Naive thymus-derived CD8-positive, alpha-beta T cell (primary cell): ENCODE measurements at regions not wholly inside any gene's neighbourhood (a gene's known extent, or its start where the extent isn't known, plus 50 kb on each side); places are given as distances from the start of the nearest gene placed in this dataset.
"Not testable (repeated sequence)": the region's sequence is repeated elsewhere in the genome, so short reads cannot be mapped to it uniquely, and the experiment has no call there.

ENCODE experiments used
- ATAC-seq, 2 donors: fragments of 150-1000 bp; cut with Tn5 transposase in 1 of 2; sonication (Bioruptor Pico), chemical (Tn5 transposase) in 1 of 2; 1 replicate in 1 of 2; 2 replicates in 1 of 2; pipeline ENCODE4 v1.10.0; 2021; ENCODE audit warnings: mild to moderate bottlenecking in 2 of 2, moderate library complexity in 2 of 2
- POLR2A ChIA-PET: fragments of 350-600 bp; sonication (Branson Sonifier 250); formaldehyde crosslinking; loops from one replicate; lab custom pipeline; 2021; ENCODE audit warnings: antibody characterized with exemption; lab: Charles Lee
- DNase-seq, 10 donors: peaks; one replicate each; pipeline versions ENCODE4 v3.0.0 to v3.0.0-alpha.2; 2020 to 2022
- H3K27ac Mint-ChIP-seq, 10 donors: one replicate each; pipeline ENCODE4 v1.8.0; 2020 to 2022; ENCODE audit warnings: mild to moderate bottlenecking in 10 of 10, mixed read lengths in 10 of 10, moderate library complexity in 4 of 10, inconsistent platforms in 1 of 10
- H3K27me3 Mint-ChIP-seq, 5 donors: one replicate each; pipeline ENCODE4 v1.8.0; 2021 to 2022; ENCODE audit warnings: mixed read lengths in 5 of 5
- H3K36me3 Mint-ChIP-seq, 3 donors: one replicate each; pipeline ENCODE4 v1.8.0; 2020 to 2022; ENCODE audit warnings: mixed read lengths in 3 of 3, mild to moderate bottlenecking in 2 of 3, inconsistent platforms in 1 of 3
- H3K4me1 Mint-ChIP-seq, 4 donors: one replicate each; pipeline ENCODE4 v1.8.0; 2021 to 2022; ENCODE audit warnings: mixed read lengths in 4 of 4
- H3K4me3 Mint-ChIP-seq, 10 donors: one replicate each; pipeline ENCODE4 v1.8.0; 2020 to 2022; ENCODE audit warnings: mild to moderate bottlenecking in 10 of 10, mixed read lengths in 10 of 10, moderate library complexity in 6 of 10, inconsistent platforms in 1 of 10
- H3K9me3 Mint-ChIP-seq, 9 donors: one replicate each; pipeline ENCODE4 v1.8.0; 2020 to 2022; ENCODE audit warnings: mixed read lengths in 9 of 9, mild to moderate bottlenecking in 3 of 9, inconsistent platforms in 1 of 9, moderate library complexity in 1 of 9

- Mint-ChIP-seq H3K36me3 (peaks cover 3 to 36% (median 24%) of the 10 kb centered on the region in 3 donors), H3K9me3 (peaks cover 0 to 53% (median 29%) of the 10 kb centered on the region in 9 donors)
- DNase-seq, H3K27ac Mint-ChIP-seq, H3K4me1 Mint-ChIP-seq, H3K27me3 Mint-ChIP-seq, POLR2A ChIA-PET, ATAC-seq, H3K4me3 Mint-ChIP-seq: not testable (repeated sequence)
These were observed 277.9 kb downstream of the LPIN1 start for GRCh38 chr2:12024197-12024907.

GRCh38 chr2:12027136-12027535 lies 280.7 kb downstream of the LPIN1 start:
- DNase-seq, result no peak
- ATAC-seq, result no peak
- POLR2A ChIA-PET, result interaction anchor here (1.1 to 1.7 kb wide), 2 partner anchors 8 to 10 kb away, joined by 3 to 5 read pairs; no protein-coding TSS in a partner anchor
- H3K4me3 Mint-ChIP-seq, result no peak overlapping the region
- H3K9me3 Mint-ChIP-seq, result peaks cover 0 to 25% (median 6%) of the 10 kb centered on the region in 9 donors
- no peaks in the 10 kb centered on the region for H3K27me3 Mint-ChIP-seq
- H3K4me1 Mint-ChIP-seq, result peaks cover 0 to 10% (median 4%) of the 10 kb centered on the region in 4 donors
- peaks cover 0 to 13% (median 7%) of the 10 kb centered on the region in 3 donors for H3K36me3 Mint-ChIP-seq
- no peak overlapping the region for H3K27ac Mint-ChIP-seq

- H3K27ac Mint-ChIP-seq, result peak overlapping the region in 1 of 10 donors; percentile 7
- POLR2A ChIA-PET, result interaction anchor here (0.8 kb wide), 1 partner anchor 10 kb away, joined by 3 read pairs; no protein-coding TSS in a partner anchor
These were observed 285.4 kb downstream of the LPIN1 start for GRCh38 chr2:12031866-12032265.

GRCh38 chr2:12032398-12032797 lies 286.0 kb downstream of the LPIN1 start:
- peaks cover 0 to 8% (median 0%) of the 10 kb centered on the region in 9 donors for H3K9me3 Mint-ChIP-seq
- peak overlapping the region in 2 of 10 donors; percentile 20 to 52 for H3K27ac Mint-ChIP-seq
- H3K27me3 Mint-ChIP-seq, result no peaks in the 10 kb centered on the region
- ATAC-seq (no peak), DNase-seq (no peak)
- H3K4me3 Mint-ChIP-seq, result peak overlapping the region in 2 of 10 donors; percentile 5 to 25
- H3K36me3 Mint-ChIP-seq, result peaks cover 0 to 2% (median 0%) of the 10 kb centered on the region in 3 donors
- peaks cover 21 to 62% (median 33%) of the 10 kb centered on the region in 4 donors for H3K4me1 Mint-ChIP-seq
- POLR2A ChIA-PET, result interaction anchor here (0.8 to 2.0 kb wide), 2 partner anchors 9 to 10 kb away, joined by 3 to 6 read pairs; no protein-coding TSS in a partner anchor

More at GRCh38 chr2:12031866-12032265, 285.4 kb downstream of the LPIN1 start:
- ATAC-seq (no peak), DNase-seq (no peak)
- H3K4me3 Mint-ChIP-seq, result no peak overlapping the region
- H3K9me3 Mint-ChIP-seq, result peaks cover 0 to 8% (median 0%) of the 10 kb centered on the region in 9 donors
- peaks cover 16 to 57% (median 28%) of the 10 kb centered on the region in 4 donors for H3K4me1 Mint-ChIP-seq
- no peaks in the 10 kb centered on the region for H3K27me3 Mint-ChIP-seq
- H3K36me3 Mint-ChIP-seq, result peaks cover 0 to 2% (median 0%) of the 10 kb centered on the region in 3 donors

- H3K9me3 Mint-ChIP-seq, result peaks cover 0 to 8% (median 0%) of the 10 kb centered on the region in 9 donors
- peak overlapping the region in 4 of 10 donors; percentile 20 to 53 (median 36) for H3K27ac Mint-ChIP-seq
- POLR2A ChIA-PET, result interaction anchor here (2.0 to 3.4 kb wide), 2 partner anchors 9 to 12 kb away, joined by 6 to 18 read pairs; no protein-coding TSS in a partner anchor
- H3K27me3 Mint-ChIP-seq, result no peaks in the 10 kb centered on the region
- no peak for DNase-seq
- peaks cover 23 to 67% (median 37%) of the 10 kb centered on the region in 4 donors for H3K4me1 Mint-ChIP-seq
- no peak for ATAC-seq
- no peak overlapping the region for H3K4me3 Mint-ChIP-seq
- peaks cover 0 to 2% (median 0%) of the 10 kb centered on the region in 3 donors for H3K36me3 Mint-ChIP-seq
These were observed 286.5 kb downstream of the LPIN1 start for GRCh38 chr2:12032975-12033374.

- H3K4me1 Mint-ChIP-seq, result peaks cover 23 to 67% (median 38%) of the 10 kb centered on the region in 4 donors
- H3K27ac Mint-ChIP-seq, result peak overlapping the region in 4 of 10 donors; percentile 20 to 38 (median 36)
- POLR2A ChIA-PET, result interaction anchor here (2.0 to 3.4 kb wide), 2 partner anchors 9 to 11 kb away, joined by 6 to 18 read pairs; no protein-coding TSS in a partner anchor
- no peak overlapping the region for H3K4me3 Mint-ChIP-seq
- H3K27me3 Mint-ChIP-seq, result no peaks in the 10 kb centered on the region
- ATAC-seq (no peak), DNase-seq (no peak)
- H3K36me3 Mint-ChIP-seq, result peaks cover 0 to 2% (median 0%) of the 10 kb centered on the region in 3 donors
- H3K9me3 Mint-ChIP-seq, result peaks cover 0 to 8% (median 0%) of the 10 kb centered on the region in 9 donors
These were observed 287.1 kb downstream of the LPIN1 start for GRCh38 chr2:12033494-12033893.

- Mint-ChIP-seq H3K4me1 (peaks cover 23 to 67% (median 40%) of the 10 kb centered on the region in 4 donors), H3K27ac (peak overlapping the region in 1 of 10 donors; percentile 20)
These were observed 287.9 kb downstream of the LPIN1 start for GRCh38 chr2:12034382-12034781.

GRCh38 chr2:12035029-12035720 lies 288.7 kb downstream of the LPIN1 start:
- Mint-ChIP-seq H3K9me3 (peaks cover 0 to 11% (median 0%) of the 10 kb centered on the region in 9 donors), H3K27me3 (no peaks in the 10 kb centered on the region), H3K36me3 (peaks cover 0 to 2% (median 0%) of the 10 kb centered on the region in 3 donors), H3K4me3 (peak overlapping the region in 5 of 10 donors; percentile 38 to 57 (median 44)), H3K27ac (peak overlapping the region in 8 of 10 donors; percentile 10 to 84 (median 54)), H3K4me1 (peaks cover 23 to 67% (median 41%) of the 10 kb centered on the region in 4 donors)
- POLR2A ChIA-PET, result interaction anchor here (1.4 to 3.4 kb wide), 3 partner anchors 9 to 13 kb away, joined by 5 to 18 read pairs (median 9); no protein-coding TSS in a partner anchor
- ATAC-seq, result no peak
- no peak for DNase-seq

More at GRCh38 chr2:12034382-12034781, 287.9 kb downstream of the LPIN1 start:
- H3K36me3 Mint-ChIP-seq, result no peaks in the 10 kb centered on the region
- H3K27me3 Mint-ChIP-seq, result no peaks in the 10 kb centered on the region
- POLR2A ChIA-PET, result interaction anchor here (0.6 to 3.4 kb wide), 4 partner anchors 8 to 337 kb away, joined by 4 to 18 read pairs (median 6); no protein-coding TSS in a partner anchor
- peaks cover 0 to 8% (median 0%) of the 10 kb centered on the region in 9 donors for H3K9me3 Mint-ChIP-seq
- peak overlapping the region in 1 of 10 donors; percentile 17 for H3K4me3 Mint-ChIP-seq
- DNase-seq, result no peak
- ATAC-seq, result no peak

GRCh38 chr2:12035956-12036639 lies 289.7 kb downstream of the LPIN1 start:
- H3K27me3 Mint-ChIP-seq, result peaks cover 0 to 3% (median 0%) of the 10 kb centered on the region in 5 donors
- DNase-seq (no peak), ATAC-seq (no peak)
- peak overlapping the region in 9 of 10 donors; percentile 10 to 84 (median 60) for H3K27ac Mint-ChIP-seq
- H3K4me1 Mint-ChIP-seq, result peaks cover 23 to 66% (median 48%) of the 10 kb centered on the region in 4 donors
- H3K9me3 Mint-ChIP-seq, result peaks cover 0 to 18% (median 4%) of the 10 kb centered on the region in 9 donors
- peak overlapping the region in 8 of 10 donors; percentile 2 to 47 (median 34) for H3K4me3 Mint-ChIP-seq
- peaks cover 0 to 7% (median 0%) of the 10 kb centered on the region in 3 donors for H3K36me3 Mint-ChIP-seq
- POLR2A ChIA-PET, result interaction anchor here (1.7 to 3.4 kb wide), 3 partner anchors 8 to 14 kb away, joined by 3 to 18 read pairs (median 9); no protein-coding TSS in a partner anchor

- ATAC-seq, result peak; percentile 47 to 73
- DNase-seq, result peak in 3 of 10 donors; percentile 6 to 29 (median 26)
- POLR2A ChIA-PET, result interaction anchor here (1.7 to 1.9 kb wide), 2 partner anchors 10 to 14 kb away, joined by 3 to 9 read pairs; no protein-coding TSS in a partner anchor
- Mint-ChIP-seq H3K27ac (peak overlapping the region in 5 of 10 donors; percentile 20 to 84 (median 44)), H3K27me3 (peaks cover 0 to 3% (median 0%) of the 10 kb centered on the region in 5 donors), H3K9me3 (peaks cover 0 to 18% (median 4%) of the 10 kb centered on the region in 9 donors), H3K36me3 (peaks cover 0 to 7% (median 0%) of the 10 kb centered on the region in 3 donors), H3K4me1 (peaks cover 23 to 61% (median 50%) of the 10 kb centered on the region in 4 donors), H3K4me3 (peak overlapping the region in 7 of 10 donors; percentile 15 to 48 (median 25))
These were observed 290.2 kb downstream of the LPIN1 start for GRCh38 chr2:12036640-12036983.

GRCh38 chr2:12037301-12037700 lies 290.9 kb downstream of the LPIN1 start:
- peaks cover 0 to 7% (median 0%) of the 10 kb centered on the region in 3 donors for H3K36me3 Mint-ChIP-seq
- peak overlapping the region in 7 of 10 donors; percentile 13 to 84 (median 44) for H3K27ac Mint-ChIP-seq
- peak overlapping the region in 4 of 10 donors; percentile 15 to 44 (median 21) for H3K4me3 Mint-ChIP-seq
- DNase-seq (no peak), ATAC-seq (no peak)
- POLR2A ChIA-PET, result interaction anchor here (1.3 to 1.7 kb wide), 2 partner anchors 11 to 58 kb away, joined by 3 read pairs; no protein-coding TSS in a partner anchor
- H3K4me1 Mint-ChIP-seq, result peaks cover 23 to 63% (median 55%) of the 10 kb centered on the region in 4 donors
- H3K9me3 Mint-ChIP-seq, result peaks cover 0 to 18% (median 4%) of the 10 kb centered on the region in 9 donors
- peaks cover 0 to 3% (median 0%) of the 10 kb centered on the region in 5 donors for H3K27me3 Mint-ChIP-seq
